HG02588 (cell line): ENCODE measurements at regions not wholly inside any gene's neighbourhood (a gene's known extent, or its start where the extent isn't known, plus 50 kb on each side); places are given as distances from the start of the nearest gene placed in this dataset.
"Not testable (repeated sequence)": the region's sequence is repeated elsewhere in the genome, so short reads cannot be mapped to it uniquely, and the experiment has no call there.

ENCODE experiments used
- ATAC-seq: cut with Tn5 transposase; IDR thresholded peaks from one replicate; pipeline ENCODE4 v1.9.1; 2021; ENCODE audit warnings: mild to moderate bottlenecking, moderate library complexity; ENCODE audit not compliant: unreplicated experiment

DNA sequence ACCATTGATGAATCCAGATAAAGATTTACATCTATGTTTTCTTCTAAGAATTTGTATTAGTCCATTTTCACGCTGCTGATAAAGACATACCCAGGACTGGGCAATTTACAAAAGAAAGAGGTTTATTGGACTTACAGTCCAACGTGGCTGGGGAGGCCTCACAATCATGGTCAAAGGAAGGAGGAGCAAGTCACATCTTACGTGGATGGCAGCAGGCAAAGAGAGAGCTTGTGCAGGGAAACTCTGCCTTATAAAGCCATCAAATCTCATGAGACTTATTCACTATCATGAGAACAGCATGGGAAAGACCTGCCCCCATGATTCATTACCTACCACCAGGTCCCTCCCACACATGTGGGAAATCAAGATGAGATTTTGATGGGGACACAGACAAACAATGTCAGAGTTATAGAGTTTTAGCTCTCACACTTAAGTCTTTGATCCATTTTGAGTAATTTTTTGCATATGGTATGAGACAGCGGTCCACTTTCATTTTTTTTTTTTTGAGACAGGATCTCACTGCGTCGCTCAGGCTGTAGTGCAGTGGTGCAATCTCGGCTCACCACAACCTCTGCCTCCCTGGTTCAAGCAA, 53.5 kb upstream of the JADE2 start:
- ATAC-seq, result not testable (repeated sequence)

GRCh38 chr5:134468921-134469400, 56.5 kb upstream of the JADE2 start:
- ATAC-seq, result no peak

DNA sequence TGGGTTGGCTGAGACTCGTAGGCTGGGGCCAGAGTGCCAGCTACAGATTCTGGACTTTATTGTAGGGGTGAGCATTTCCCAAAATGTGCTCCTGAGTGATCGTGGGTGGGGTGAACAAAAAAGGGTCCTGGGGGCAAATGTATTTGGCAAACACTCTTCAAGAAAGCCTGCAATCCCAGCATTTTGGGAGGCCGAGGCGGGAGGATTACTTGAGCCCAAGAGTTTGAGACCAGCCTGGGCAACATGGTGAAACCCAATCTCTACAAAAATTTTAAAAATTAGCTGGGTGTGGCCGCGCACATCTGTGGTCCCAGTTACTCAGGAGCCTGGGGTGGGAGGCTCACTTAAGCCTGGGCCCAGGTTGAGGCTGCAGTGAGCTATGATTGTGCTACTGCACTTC, 55.5 kb upstream of the CDKN2AIPNL start:
- no peak for ATAC-seq

DNA sequence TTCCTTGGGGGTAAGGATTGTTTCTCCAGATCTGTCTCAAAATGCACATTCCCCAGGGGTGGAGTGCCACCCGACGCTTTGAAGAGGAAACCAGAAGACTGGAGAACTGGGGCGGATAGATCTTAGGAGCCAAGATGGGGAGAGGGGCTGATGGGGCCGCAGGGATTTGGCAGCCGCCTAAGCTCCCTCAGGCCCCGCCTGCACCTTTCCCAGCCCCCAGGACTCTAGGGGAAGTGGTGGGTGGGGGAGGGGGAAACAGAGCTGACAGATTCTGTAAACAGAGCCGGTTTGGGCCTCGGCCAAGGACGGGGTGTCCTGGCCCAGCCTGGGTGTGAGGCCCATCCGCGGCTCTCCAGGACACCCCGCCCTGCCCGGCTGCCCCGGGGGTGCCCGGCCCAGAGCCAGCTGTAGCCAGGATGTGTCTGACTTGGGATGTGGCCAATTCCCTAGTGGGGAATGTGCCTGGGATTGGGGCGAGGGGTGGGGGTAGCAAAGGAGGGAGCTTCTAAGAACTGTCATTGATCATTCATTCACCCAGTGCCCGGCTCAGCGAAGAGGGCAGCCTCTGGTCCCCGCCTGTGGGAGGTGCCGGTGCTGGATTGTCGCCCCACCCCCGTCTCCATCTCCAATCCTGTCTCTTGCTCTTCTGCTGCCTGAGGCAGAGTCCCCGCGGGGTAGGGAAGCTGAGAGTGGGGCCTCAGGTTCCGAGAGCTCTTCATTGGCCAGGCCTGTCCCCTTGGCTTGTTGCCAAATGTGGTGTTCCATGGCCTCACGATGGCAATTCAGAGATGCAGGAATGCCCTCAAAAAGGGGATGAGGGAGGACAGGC, 54.8 kb upstream of the CDKN2AIPNL start:
- ATAC-seq, result no peak

- ATAC-seq, result peak; percentile 78
Observed at GRCh38 chr5:134465816-134466240, 54.1 kb upstream of the CDKN2AIPNL start.

GRCh38 chr5:134464988-134465815, 53.5 kb upstream of the CDKN2AIPNL start:
- ATAC-seq, result no peak

GRCh38 chr5:134463991-134464760, 52.5 kb upstream of the CDKN2AIPNL start:
- ATAC-seq, result no peak

DNA sequence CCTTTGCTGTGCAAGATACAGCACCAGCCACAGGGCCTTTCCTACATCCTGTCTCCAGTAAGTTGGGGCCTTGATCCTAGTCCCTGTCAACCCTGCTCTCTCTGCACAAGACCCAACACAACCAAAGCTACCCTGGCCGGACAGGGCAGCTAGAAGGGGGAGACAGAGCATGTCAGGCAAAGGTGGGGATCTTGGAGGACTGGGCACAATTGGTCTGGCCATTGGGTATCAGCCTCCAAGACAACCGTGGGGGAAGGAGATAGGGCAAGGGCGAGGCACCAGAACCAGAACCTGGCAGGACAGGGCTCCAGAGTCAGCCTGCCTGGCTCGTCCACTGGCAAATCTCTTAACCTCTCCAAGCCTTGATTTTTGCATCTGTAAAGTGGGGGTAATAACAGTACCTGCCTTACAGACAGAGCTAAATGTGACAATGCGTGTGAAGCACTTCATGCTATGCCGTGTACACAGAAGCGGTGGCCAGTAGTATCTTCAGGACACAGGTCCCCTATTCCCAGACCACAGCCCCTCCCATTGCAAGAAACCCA, 51.6 kb upstream of the CDKN2AIPNL start:
- no peak for ATAC-seq

DNA sequence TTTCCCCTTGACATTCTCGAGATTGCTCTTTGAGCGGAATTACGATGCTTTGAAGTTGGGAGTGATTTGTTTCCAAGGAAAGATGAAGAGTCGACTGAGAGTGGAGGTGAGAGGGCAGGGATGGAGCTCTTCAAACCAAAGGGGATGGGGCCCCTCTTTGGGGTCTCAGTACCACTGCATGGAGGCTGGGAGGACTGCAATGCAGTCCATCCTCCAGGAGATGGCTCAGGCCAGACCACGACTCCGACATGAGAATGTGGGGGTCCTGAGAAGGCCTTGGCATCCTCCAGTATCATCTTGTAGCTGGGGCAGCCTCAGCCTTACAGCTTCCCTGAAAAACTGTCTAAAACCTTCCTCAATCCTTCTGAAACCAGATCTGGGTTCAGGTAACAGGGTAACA, 51.1 kb upstream of the CDKN2AIPNL start:
- no peak for ATAC-seq

DNA sequence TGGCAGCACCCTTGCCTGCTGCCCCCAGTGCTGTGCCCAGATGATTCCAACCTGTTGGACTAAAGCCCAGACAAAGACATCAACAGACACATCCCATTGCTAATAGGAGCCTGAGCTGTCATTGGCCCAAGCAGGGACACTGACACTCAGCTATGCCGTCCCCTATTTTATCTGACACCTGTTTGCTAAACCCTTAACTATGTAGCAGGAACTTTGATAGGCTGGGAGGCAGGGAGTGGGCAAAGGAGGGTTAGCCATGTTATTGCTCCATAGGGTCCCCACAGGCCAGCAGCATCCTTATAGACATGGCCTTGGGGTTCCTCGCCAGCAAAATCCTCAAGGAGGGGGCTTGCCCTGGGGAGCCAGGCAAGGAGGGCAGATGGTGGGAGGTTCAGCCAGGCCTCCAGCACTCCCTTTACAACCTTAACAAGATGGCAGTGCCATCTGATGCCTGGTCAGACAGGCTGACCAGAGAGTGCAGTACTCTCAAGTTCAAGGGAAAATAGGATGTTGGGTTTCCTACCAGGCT, 50.4 kb upstream of the CDKN2AIPNL start:
- ATAC-seq, result no peak
